H9 (cell line): ENCODE measurements at regions not wholly inside any gene's neighbourhood (a gene's known extent, or its start where the extent isn't known, plus 50 kb on each side); places are given as distances from the start of the nearest gene placed in this dataset.

Experiments used
- DNase-seq: peaks from one replicate; pipeline ENCODE4 v3.0.0-alpha.2; 2017
- H2AFZ ChIP-seq: one replicate; pipeline ENCODE4 v1.6.1; 2013; ENCODE audit warnings: mild to moderate bottlenecking, low read length, control low read depth, moderate library complexity
- H2AK5ac ChIP-seq: 2 replicates; pipeline ENCODE4 v1.6.1; 2013; ENCODE audit warnings: low read length, control low read depth, mixed read lengths; ENCODE audit not compliant: insufficient read length
- H2BK120ac ChIP-seq: one replicate; pipeline ENCODE4 v1.6.1; 2013; ENCODE audit warnings: low read depth, mild to moderate bottlenecking, low read length, control low read depth, inconsistent platforms; ENCODE audit not compliant: poor library complexity, severe bottlenecking
- H2BK12ac ChIP-seq: 2 replicates; pipeline ENCODE4 v1.6.1; 2013; ENCODE audit warnings: low read length, control low read depth, mixed read lengths, low read depth; ENCODE audit not compliant: insufficient read length
- H2BK15ac ChIP-seq: 2 replicates; pipeline ENCODE4 v1.6.1; 2013; ENCODE audit warnings: low read depth, low read length, control low read depth
- H2BK20ac ChIP-seq: one replicate; pipeline ENCODE4 v1.6.1; 2013; ENCODE audit warnings: low read depth, mild to moderate bottlenecking, low read length, control low read depth, inconsistent platforms; ENCODE audit not compliant: poor library complexity, severe bottlenecking
- H2BK5ac ChIP-seq: 2 replicates; pipeline ENCODE4 v1.6.1; 2013; ENCODE audit warnings: low read length, control low read depth, mixed read lengths; ENCODE audit not compliant: insufficient read length
- H3K14ac ChIP-seq: 2 replicates; pipeline ENCODE4 v1.6.1; 2013; ENCODE audit warnings: low read length, control low read depth; ENCODE audit not compliant: insufficient read depth
- H3K18ac ChIP-seq: 2 replicates; pipeline ENCODE4 v1.6.1; 2013; ENCODE audit warnings: low read depth, mild to moderate bottlenecking, mixed read lengths, low read length, control low read depth; ENCODE audit not compliant: insufficient read length
- H3K23ac ChIP-seq: 2 replicates; pipeline ENCODE4 v1.6.1; 2013; ENCODE audit warnings: low read length, control low read depth, mixed read lengths, low read depth; ENCODE audit not compliant: insufficient read length
- H3K23me2 ChIP-seq: 2 replicates; pipeline ENCODE4 v1.6.1; 2013; ENCODE audit warnings: low read depth, mild to moderate bottlenecking, mixed read lengths, low read length, control low read depth; ENCODE audit not compliant: insufficient read length, poor library complexity, severe bottlenecking
- H3K27ac ChIP-seq: 2 replicates; pipeline ENCODE4 v1.5.1; 2013; ENCODE audit warnings: low read length, control low read depth, mixed read lengths, low read depth; ENCODE audit not compliant: insufficient read length
- H3K27me3 ChIP-seq: 2 replicates; pipeline ENCODE4 v1.6.1; 2013; ENCODE audit warnings: low read length, control low read depth, inconsistent platforms; ENCODE audit not compliant: insufficient read depth
- H3K4ac ChIP-seq: 2 replicates; pipeline ENCODE4 v1.6.1; 2013; ENCODE audit warnings: low read depth, mild to moderate bottlenecking, control low read depth, inconsistent platforms, low read length, moderate library complexity
- H3K4me1 ChIP-seq: 2 replicates; pipeline ENCODE4 v1.6.1; 2013; ENCODE audit warnings: low read length, control low read depth, inconsistent platforms; ENCODE audit not compliant: insufficient read depth
- H3K4me2 ChIP-seq: 2 replicates; pipeline ENCODE4 v1.6.1; 2013; ENCODE audit warnings: low read length, control low read depth, mixed read lengths; ENCODE audit not compliant: insufficient read length, insufficient read depth
- H3K56ac ChIP-seq: 2 replicates; pipeline ENCODE4 v1.6.1; 2013; ENCODE audit warnings: low read depth, mild to moderate bottlenecking, mixed read lengths, low read length, control low read depth; ENCODE audit not compliant: insufficient read length
- H3K79me1 ChIP-seq: 2 replicates; pipeline ENCODE4 v1.6.1; 2013; ENCODE audit warnings: low read depth, mild to moderate bottlenecking, moderate library complexity, low read length, control low read depth, inconsistent platforms; ENCODE audit not compliant: insufficient read depth, poor library complexity, severe bottlenecking
- H3K79me2 ChIP-seq: 2 replicates; pipeline ENCODE4 v1.6.1; 2013; ENCODE audit warnings: low read length, control low read depth, inconsistent platforms; ENCODE audit not compliant: insufficient read depth
- H3K9ac ChIP-seq: 2 replicates; pipeline ENCODE4 v1.6.1; 2013; ENCODE audit warnings: low read length, control low read depth, mixed read lengths; ENCODE audit not compliant: insufficient read length; ENCODE audit errors: extremely low read depth
- H3K9me3 ChIP-seq: one replicate; pipeline ENCODE4 v1.6.1; 2013; ENCODE audit warnings: low read depth, low read length, inconsistent platforms; ENCODE audit not compliant: control insufficient read depth
- H3T11ph ChIP-seq: one replicate; pipeline ENCODE4 v1.6.1; 2013; ENCODE audit warnings: mild to moderate bottlenecking, low read length, control low read depth, inconsistent platforms
- H4K20me1 ChIP-seq: one replicate; pipeline ENCODE4 v1.6.1; 2013; ENCODE audit not compliant: control insufficient read depth, insufficient read length, insufficient read depth
- H4K5ac ChIP-seq: 2 replicates; pipeline ENCODE4 v1.6.1; 2013; ENCODE audit warnings: low read depth, mild to moderate bottlenecking, mixed read lengths, low read length, control low read depth; ENCODE audit not compliant: insufficient read length
- H4K8ac ChIP-seq: replicated peaks from 2 replicates; pipeline ENCODE4 v1.6.1; 2013; ENCODE audit warnings: low read length, control low read depth, mixed read lengths, low read depth; ENCODE audit not compliant: insufficient read length
- H4K91ac ChIP-seq: 2 replicates; pipeline ENCODE4 v1.6.1; 2013; ENCODE audit warnings: low read depth, mild to moderate bottlenecking, moderate library complexity, mixed read lengths, low read length, control low read depth; ENCODE audit not compliant: insufficient read length
- H3K27ac Mint-ChIP-seq, 3 experiments: 2 replicates in 2 of 3; 3 replicates in 1 of 3; pipeline ENCODE4 v1.8.0; 2020 to 2021; ENCODE audit warnings: mixed read lengths in 3 of 3, mild to moderate bottlenecking in 1 of 3, moderate library complexity in 1 of 3
- H3K27me3 Mint-ChIP-seq: 2 replicates; pipeline ENCODE4 v1.8.0; 2021; ENCODE audit warnings: low read depth, mild to moderate bottlenecking, moderate library complexity, mixed read lengths
- H3K36me3 Mint-ChIP-seq, 3 experiments: 2 replicates in 2 of 3; 3 replicates in 1 of 3; pipeline ENCODE4 v1.8.0; 2020 to 2021; ENCODE audit warnings: low read depth in 3 of 3, mixed read lengths in 3 of 3; ENCODE audit not compliant: insufficient read depth in 1 of 3
- H3K4me1 Mint-ChIP-seq, 2 experiments: 2 replicates each; pipeline ENCODE4 v1.8.0; 2020; ENCODE audit warnings: mixed read lengths in 2 of 2
- H3K4me3 Mint-ChIP-seq, 2 experiments: 2 replicates in 1 of 2; 3 replicates in 1 of 2; pipeline ENCODE4 v1.8.0; 2020 to 2021; ENCODE audit warnings: mild to moderate bottlenecking in 2 of 2, mixed read lengths in 2 of 2, moderate library complexity in 1 of 2
- H3K9me3 Mint-ChIP-seq, 2 experiments: 2 replicates in 1 of 2; 3 replicates in 1 of 2; pipeline ENCODE4 v1.8.0; 2020; ENCODE audit warnings: mild to moderate bottlenecking in 2 of 2, mixed read lengths in 2 of 2, moderate library complexity in 1 of 2
- CTCF ChIP-seq: fragments of 200-600 bp; sonication (generic); conservative IDR thresholded peaks from 3 replicates; pipeline ENCODE4 v1.8.0; 2021; ENCODE audit warnings: antibody characterized with exemption, mild to moderate bottlenecking
- WGBS: extraction: QIAGEN DNeasy Blood & Tissue Kit; methylation state at CpG from one replicate; pipeline ENCODE4 v1.1.7; 2013; ENCODE audit warnings: missing lambda C conversion rate, low lambda C conversion rate, mixed read lengths; ENCODE audit not compliant: insufficient read length; ENCODE audit errors: extremely low coverage; 5-methylcytosine and 5-hydroxymethylcytosine counted together

- Histone ChIP-seq H3K4ac (no peak overlapping the region), H3K4me2 (no peak overlapping the region), H3K23ac (no peak overlapping the region), H3K9ac (no peak overlapping the region), H4K91ac (no peak overlapping the region), H3K4me1 (peaks cover 2% of the 10 kb centered on the region; the same call in 1 of the 2 replicates), H4K20me1 (no peaks in the 10 kb centered on the region), H3T11ph (no peak overlapping the region), H2AK5ac (no peak overlapping the region), H2BK15ac (no peak overlapping the region), H3K23me2 (no peaks in the 10 kb centered on the region), H2BK120ac (no peak overlapping the region), H2BK20ac (no peak overlapping the region), H2AFZ (no peak overlapping the region), H2BK12ac (no peak overlapping the region), H3K27ac (no peak overlapping the region), H3K79me2 (no peaks in the 10 kb centered on the region), H3K9me3 (peaks cover 34% of the 10 kb centered on the region), H4K5ac (no peak overlapping the region), H3K56ac (no peak overlapping the region), H3K27me3 (no peaks in the 10 kb centered on the region), H3K18ac (no peak overlapping the region), H2BK5ac (no peak overlapping the region), H3K79me1 (no peaks in the 10 kb centered on the region), H3K14ac (no peak overlapping the region), H4K8ac (no peak overlapping the region)
- Mint-ChIP-seq H3K9me3 (peaks cover 37 to 39% of the 10 kb centered on the region in 2 experiments), H3K36me3 (peaks cover 17 to 21% (median 18%) of the 10 kb centered on the region in 3 experiments), H3K4me1 (peaks cover 8 to 16% of the 10 kb centered on the region in 2 experiments), H3K27me3 (peaks cover 30% of the 10 kb centered on the region), H3K4me3 (no peak overlapping the region), H3K27ac (no peak overlapping the region)
- no CpG with 5 or more reads among the region's 5 CpGs for WGBS
- no peak for DNase-seq
- no peak for TF ChIP-seq CTCF
Observed at GRCh38 chr4:4721636-4722035, 137.8 kb upstream of the MSX1 start.
